ENCODE measurements at regions not wholly inside any gene's neighbourhood (a gene's known extent, or its start where the extent isn't known, plus 50 kb on each side); places are given as distances from the start of the nearest gene placed in this dataset.
"Not testable (repeated sequence)": the region's sequence is repeated elsewhere in the genome, so short reads cannot be mapped to it uniquely, and the experiment has no call there.

DNA sequence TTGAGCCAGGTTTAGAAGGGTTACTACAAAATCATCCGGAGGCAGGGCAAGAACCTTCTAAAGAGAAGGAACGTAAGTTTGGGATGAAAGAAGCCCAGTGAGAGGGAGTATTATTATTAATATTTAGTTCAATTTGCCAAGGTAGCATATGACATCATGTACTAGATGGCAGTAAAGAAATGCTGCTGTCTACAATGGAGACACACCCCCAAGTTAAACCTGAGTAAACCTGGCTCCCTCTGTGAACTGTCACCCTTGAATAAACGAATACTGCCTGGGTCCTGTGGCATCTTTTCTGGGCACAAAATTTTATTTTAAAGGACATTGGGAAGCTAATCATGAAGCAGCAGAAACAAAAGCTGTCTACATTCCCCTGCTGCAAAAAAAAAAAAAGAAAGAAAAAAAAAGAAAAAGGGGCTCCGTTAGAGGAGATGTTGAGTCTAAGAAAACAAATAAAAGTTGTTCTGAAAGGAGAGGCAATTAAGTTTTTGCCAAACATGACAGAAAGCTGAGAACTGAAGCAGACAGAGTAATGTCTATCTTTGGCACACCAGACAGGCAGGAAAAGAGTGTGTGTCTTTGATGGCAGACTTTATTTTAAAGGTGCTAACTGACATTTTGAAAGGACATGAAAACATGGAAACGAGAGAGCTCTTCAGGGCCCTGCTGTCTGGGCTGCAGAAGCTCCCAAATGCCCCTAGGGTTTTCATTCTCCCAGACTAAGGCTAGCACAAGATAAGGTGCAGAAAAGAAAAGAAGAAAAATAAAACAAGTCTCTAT is 557.7 kb upstream of the CHAC2 start:
- Histone ChIP-seq H2BK5ac (ENCODE audit: low read length) (no peak overlapping the region), H4K8ac (ENCODE audit: low read depth, low read length) (no peak overlapping the region), H2BK120ac (ENCODE audit: low read depth, low read length) (no peak overlapping the region), H3K27me3 (ENCODE audit: control insufficient read depth in 3 of 3, insufficient read depth in 3 of 3, low read depth in 1 of 3, low read length in 3 of 3) (no peaks in the 10 kb centered on the region), H2AK5ac (ENCODE audit: low read depth, low read length) (no peak overlapping the region), H3K79me1 (ENCODE audit: low read depth, low read length) (no peaks in the 10 kb centered on the region), H2BK15ac (ENCODE audit: low read length) (no peak overlapping the region), H3K4me3 (ENCODE audit: low read length in 2 of 2) (no peak overlapping the region), H3K18ac (ENCODE audit: low read length) (no peak overlapping the region), H2BK12ac (ENCODE audit: low read length) (no peak overlapping the region), H3K4me2 (ENCODE audit: insufficient read depth, low read length, poor library complexity, severe bottlenecking) (no peak overlapping the region), H3K4me1 (ENCODE audit: control insufficient read depth in 2 of 2, insufficient read depth in 1 of 2, low read depth in 1 of 2, low read length in 2 of 2) (peaks cover 0 to 9% of the 10 kb centered on the region in 2 donors), H3K9me3 (replicated peaks in 1 of 2; ENCODE audit: control insufficient read depth in 2 of 2, insufficient read depth in 1 of 2, low read depth in 1 of 2, low read length in 2 of 2) (no peaks in the 10 kb centered on the region), H3K14ac (ENCODE audit: low read length) (no peak overlapping the region), H2AFZ (ENCODE audit: low read length) (peak overlapping the region; percentile 26), H3K4ac (ENCODE audit: low read length) (no peak overlapping the region), H3K9ac (ENCODE audit: low read depth, low read length, poor library complexity) (no peak overlapping the region), H3K23ac (ENCODE audit: low read depth, low read length, poor library complexity) (no peak overlapping the region), H4K91ac (ENCODE audit: low read depth, low read length, poor library complexity) (no peak overlapping the region), H3K27ac (replicated peaks; ENCODE audit: low read length) (no peak overlapping the region), H3K36me3 (replicated peaks in 1 of 2; ENCODE audit: control insufficient read depth in 2 of 2, insufficient read depth in 2 of 2, low read length in 2 of 2) (no peaks in the 10 kb centered on the region)
- DNase-seq (ENCODE audit: low spot score): no peak
- no CpG with 5 or more reads among the region's 5 CpGs for WGBS, 2 donors (ENCODE audit: extremely low coverage in 2 of 2, insufficient read length in 2 of 2, insufficient replicate concordance in 1 of 2)

DNA sequence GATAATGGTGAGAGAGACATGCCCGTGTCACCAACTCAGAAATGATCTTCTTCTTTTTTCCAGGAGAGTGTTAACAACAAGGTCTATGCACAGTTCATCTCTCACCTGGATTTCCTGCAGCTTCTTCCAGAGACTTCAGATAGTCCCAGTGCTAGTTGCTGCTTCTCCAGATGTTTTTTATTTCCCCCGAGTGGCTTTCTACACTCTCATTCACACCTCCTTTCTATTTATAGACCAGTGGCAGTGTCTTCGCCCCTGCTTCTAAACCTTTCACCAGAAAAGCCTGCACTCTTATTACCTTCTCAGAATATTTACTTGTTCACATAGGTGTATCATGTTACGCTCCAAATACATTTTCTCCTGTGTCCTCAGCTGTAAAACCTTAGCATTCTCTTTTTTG is 558.8 kb upstream of the CHAC2 start:
- Histone ChIP-seq H3K27ac (replicated peaks; ENCODE audit: low read length) (no peak overlapping the region), H3K4me3 (ENCODE audit: low read length in 2 of 2) (no peak overlapping the region), H3K23ac (ENCODE audit: low read depth, low read length, poor library complexity) (no peak overlapping the region), H4K91ac (ENCODE audit: low read depth, low read length, poor library complexity) (no peak overlapping the region), H2BK15ac (ENCODE audit: low read length) (no peak overlapping the region), H3K9me3 (replicated peaks in 1 of 2; ENCODE audit: control insufficient read depth in 2 of 2, insufficient read depth in 1 of 2, low read depth in 1 of 2, low read length in 2 of 2) (no peaks in the 10 kb centered on the region), H3K79me1 (ENCODE audit: low read depth, low read length) (no peaks in the 10 kb centered on the region), H3K4ac (ENCODE audit: low read length) (no peak overlapping the region), H2BK12ac (ENCODE audit: low read length) (no peak overlapping the region), H2AK5ac (ENCODE audit: low read depth, low read length) (no peak overlapping the region), H3K9ac (ENCODE audit: low read depth, low read length, poor library complexity) (no peak overlapping the region), H3K27me3 (ENCODE audit: control insufficient read depth in 3 of 3, insufficient read depth in 3 of 3, low read depth in 1 of 3, low read length in 3 of 3) (no peaks in the 10 kb centered on the region), H4K8ac (ENCODE audit: low read depth, low read length) (no peak overlapping the region), H2BK120ac (ENCODE audit: low read depth, low read length) (no peak overlapping the region), H3K36me3 (replicated peaks in 1 of 2; ENCODE audit: control insufficient read depth in 2 of 2, insufficient read depth in 2 of 2, low read length in 2 of 2) (no peaks in the 10 kb centered on the region), H3K14ac (ENCODE audit: low read length) (no peak overlapping the region), H3K18ac (ENCODE audit: low read length) (no peak overlapping the region), H3K4me2 (ENCODE audit: insufficient read depth, low read length, poor library complexity, severe bottlenecking) (no peak overlapping the region), H2BK5ac (ENCODE audit: low read length) (no peak overlapping the region), H3K4me1 (ENCODE audit: control insufficient read depth in 2 of 2, insufficient read depth in 1 of 2, low read depth in 1 of 2, low read length in 2 of 2) (peaks cover 0 to 9% of the 10 kb centered on the region in 2 donors), H2AFZ (ENCODE audit: low read length) (no peak overlapping the region)
- no peak for DNase-seq (ENCODE audit: low spot score)
- no CpG with 5 or more reads among the region's 4 CpGs for WGBS, 2 donors (ENCODE audit: extremely low coverage in 2 of 2, insufficient read length in 2 of 2, insufficient replicate concordance in 1 of 2)

DNA sequence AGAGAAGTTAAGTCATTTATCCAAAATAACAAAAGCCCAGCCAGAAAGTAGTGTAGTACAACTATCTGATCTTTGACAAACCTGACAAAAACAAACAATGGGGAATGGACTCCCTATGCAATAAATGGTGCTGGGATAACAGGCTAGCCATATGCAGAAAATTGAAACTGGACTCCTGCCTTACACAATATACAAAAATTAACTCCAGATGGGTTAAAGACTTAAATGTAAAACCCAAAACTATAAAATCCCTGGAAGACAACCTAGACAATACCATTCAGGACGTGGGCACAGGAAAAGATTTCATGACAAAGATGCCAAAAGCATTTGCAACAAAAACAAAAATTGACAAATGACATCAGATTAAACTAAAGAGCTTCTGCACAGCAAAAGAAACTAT is 561.4 kb upstream of the CHAC2 start:
- not testable (repeated sequence) for H2BK5ac ChIP-seq (ENCODE audit: low read length); H2AK5ac ChIP-seq (ENCODE audit: low read depth, low read length); H3K9ac ChIP-seq (ENCODE audit: low read depth, low read length, poor library complexity); H4K91ac ChIP-seq (ENCODE audit: low read depth, low read length, poor library complexity); H2BK12ac ChIP-seq (ENCODE audit: low read length); H3K4me2 ChIP-seq (ENCODE audit: insufficient read depth, low read length, poor library complexity, severe bottlenecking); H3K18ac ChIP-seq (ENCODE audit: low read length); H3K79me1 ChIP-seq (ENCODE audit: low read depth, low read length); H2BK120ac ChIP-seq (ENCODE audit: low read depth, low read length); H3K4ac ChIP-seq (ENCODE audit: low read length); H3K36me3 ChIP-seq (replicated peaks in 1 of 2; ENCODE audit: control insufficient read depth in 2 of 2, insufficient read depth in 2 of 2, low read length in 2 of 2); H3K23ac ChIP-seq (ENCODE audit: low read depth, low read length, poor library complexity); H2BK15ac ChIP-seq (ENCODE audit: low read length); H3K4me3 ChIP-seq (ENCODE audit: low read length in 2 of 2); DNase-seq (ENCODE audit: low spot score); H4K8ac ChIP-seq (ENCODE audit: low read depth, low read length); H3K27me3 ChIP-seq (ENCODE audit: control insufficient read depth in 3 of 3, insufficient read depth in 3 of 3, low read depth in 1 of 3, low read length in 3 of 3); H3K9me3 ChIP-seq (replicated peaks in 1 of 2; ENCODE audit: control insufficient read depth in 2 of 2, insufficient read depth in 1 of 2, low read depth in 1 of 2, low read length in 2 of 2); H3K4me1 ChIP-seq (ENCODE audit: control insufficient read depth in 2 of 2, insufficient read depth in 1 of 2, low read depth in 1 of 2, low read length in 2 of 2); H2AFZ ChIP-seq (ENCODE audit: low read length); H3K14ac ChIP-seq (ENCODE audit: low read length); H3K27ac ChIP-seq (replicated peaks; ENCODE audit: low read length)
- no CpG with 5 or more reads among the region's 1 CpG for WGBS, 2 donors (ENCODE audit: extremely low coverage in 2 of 2, insufficient read length in 2 of 2, insufficient replicate concordance in 1 of 2)

DNA sequence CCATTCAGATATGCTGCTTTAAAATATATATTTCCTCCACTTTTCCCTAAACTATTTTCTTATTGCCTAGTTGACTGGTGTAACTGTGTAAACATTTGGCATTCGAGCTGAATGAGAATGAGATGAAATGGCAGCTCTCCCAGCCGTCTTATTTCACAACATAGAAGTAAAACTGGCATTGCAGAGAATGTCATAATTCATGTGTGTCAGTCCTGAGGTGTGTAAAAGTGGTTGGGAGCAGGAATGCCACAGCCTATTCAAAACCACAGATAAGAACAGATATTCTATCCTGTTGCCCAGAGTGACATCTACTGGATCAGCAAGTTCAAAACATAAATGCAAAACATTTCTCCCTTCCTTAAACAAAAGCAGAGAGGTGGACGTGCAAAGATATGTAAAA is 565.5 kb upstream of the CHAC2 start:
- Histone ChIP-seq H3K4me2 (ENCODE audit: insufficient read depth, low read length, poor library complexity, severe bottlenecking) (no peak overlapping the region), H3K27me3 (ENCODE audit: control insufficient read depth in 3 of 3, insufficient read depth in 3 of 3, low read depth in 1 of 3, low read length in 3 of 3) (no peaks in the 10 kb centered on the region), H3K14ac (ENCODE audit: low read length) (no peak overlapping the region), H2BK5ac (ENCODE audit: low read length) (no peak overlapping the region), H3K27ac (replicated peaks; ENCODE audit: low read length) (no peak overlapping the region), H3K36me3 (replicated peaks in 1 of 2; ENCODE audit: control insufficient read depth in 2 of 2, insufficient read depth in 2 of 2, low read length in 2 of 2) (no peaks in the 10 kb centered on the region), H3K9ac (ENCODE audit: low read depth, low read length, poor library complexity) (no peak overlapping the region), H2BK120ac (ENCODE audit: low read depth, low read length) (no peak overlapping the region), H3K4me1 (ENCODE audit: control insufficient read depth in 2 of 2, insufficient read depth in 1 of 2, low read depth in 1 of 2, low read length in 2 of 2) (no peaks in the 10 kb centered on the region), H3K4ac (ENCODE audit: low read length) (no peak overlapping the region), H3K9me3 (replicated peaks in 1 of 2; ENCODE audit: control insufficient read depth in 2 of 2, insufficient read depth in 1 of 2, low read depth in 1 of 2, low read length in 2 of 2) (no peaks in the 10 kb centered on the region), H3K4me3 (ENCODE audit: low read length in 2 of 2) (no peak overlapping the region), H3K18ac (ENCODE audit: low read length) (no peak overlapping the region), H4K8ac (ENCODE audit: low read depth, low read length) (no peak overlapping the region), H3K79me1 (ENCODE audit: low read depth, low read length) (no peaks in the 10 kb centered on the region), H3K23ac (ENCODE audit: low read depth, low read length, poor library complexity) (no peak overlapping the region), H2AFZ (ENCODE audit: low read length) (no peak overlapping the region), H4K91ac (ENCODE audit: low read depth, low read length, poor library complexity) (no peak overlapping the region), H2BK12ac (ENCODE audit: low read length) (no peak overlapping the region), H2AK5ac (ENCODE audit: low read depth, low read length) (no peak overlapping the region), H2BK15ac (ENCODE audit: low read length) (no peak overlapping the region)
- no CpG with 5 or more reads among the region's 3 CpGs for WGBS, 2 donors (ENCODE audit: extremely low coverage in 2 of 2, insufficient read length in 2 of 2, insufficient replicate concordance in 1 of 2)
- DNase-seq (ENCODE audit: low spot score): no peak

Data from neuronal stem cell (in vitro differentiated cells).